ENCODE measurements at regions not wholly inside any gene's neighbourhood (a gene's known extent, or its start where the extent isn't known, plus 50 kb on each side); places are given as distances from the start of the nearest gene placed in this dataset.
"Not testable (repeated sequence)": the region's sequence is repeated elsewhere in the genome, so short reads cannot be mapped to it uniquely, and the experiment has no call there.

GRCh38 chr1:79226963-79227362, 220.4 kb upstream of the ADGRL4 start:
- DNase-seq (ENCODE audit: low spot score), result no peak

- no peak for DNase-seq (ENCODE audit: low spot score)
Observed at GRCh38 chr1:79224537-79224936, 218.0 kb upstream of the ADGRL4 start.

DNA sequence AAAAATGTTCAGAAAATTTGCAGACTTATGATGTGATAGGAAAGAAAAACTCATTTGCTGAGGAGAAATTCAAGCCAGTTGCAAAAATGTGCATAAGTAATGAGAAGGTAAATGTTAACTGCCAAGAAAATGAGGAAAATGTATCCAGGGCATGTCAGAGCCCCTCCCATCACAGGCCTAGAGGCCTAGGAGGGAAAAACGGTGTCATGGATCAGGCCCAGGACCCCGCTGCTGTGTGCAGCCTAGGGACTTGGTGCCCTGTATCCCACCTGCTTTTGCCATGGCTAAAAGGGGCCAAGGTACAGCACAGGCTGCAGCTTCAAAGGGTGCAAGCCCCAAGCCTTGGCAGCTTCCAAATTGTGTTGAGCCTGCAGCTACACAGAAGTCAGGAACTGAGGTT, 214.0 kb upstream of the ADGRL4 start:
- DNase-seq (ENCODE audit: low spot score), result no peak

DNA sequence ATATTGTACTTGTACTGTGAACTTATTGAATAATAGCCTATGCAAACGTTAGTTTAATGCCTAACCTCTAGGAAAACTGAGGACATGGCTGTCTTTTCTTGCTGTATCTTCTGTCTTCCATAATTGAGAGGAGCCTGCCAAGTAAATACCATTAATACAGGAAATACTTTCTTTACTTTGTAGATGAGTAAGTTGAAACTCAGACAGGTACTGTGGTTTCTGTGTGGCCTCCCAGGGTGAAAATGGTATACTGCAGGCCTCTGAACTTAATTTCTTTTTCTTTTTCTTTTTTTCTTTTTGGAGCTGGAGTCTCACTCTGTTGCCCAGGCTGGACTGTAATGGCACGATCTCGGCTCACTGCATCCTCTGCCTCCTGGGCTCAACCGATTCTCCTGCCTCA, 208.8 kb upstream of the ADGRL4 start:
- DNase-seq (ENCODE audit: low spot score), result no peak

DNA sequence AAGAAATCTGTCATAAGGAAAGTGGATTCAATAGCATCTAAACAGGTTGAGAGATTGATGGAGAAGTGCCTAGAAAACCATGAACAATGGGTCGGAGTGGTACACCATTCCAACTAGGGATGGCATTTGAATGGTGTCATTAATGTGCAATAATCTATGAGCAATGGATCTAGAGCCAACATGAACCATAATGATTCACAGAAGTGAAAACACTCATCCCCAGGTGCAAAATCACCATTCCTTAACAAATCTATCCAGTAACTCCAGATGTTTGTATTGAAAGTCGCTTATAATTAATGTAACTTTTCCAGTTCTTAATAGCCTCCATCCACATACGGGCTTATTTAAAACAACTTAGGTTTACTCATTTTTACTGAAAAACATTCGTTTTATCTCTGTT, 201.3 kb upstream of the ADGRL4 start:
- DNase-seq (ENCODE audit: low spot score), result no peak

GRCh38 chr1:79207331-79207730, 200.8 kb upstream of the ADGRL4 start:
- no peak for DNase-seq (ENCODE audit: low spot score)

- no peak for DNase-seq (ENCODE audit: low spot score)
Observed at GRCh38 chr1:79204779-79205479, 198.4 kb upstream of the ADGRL4 start.

DNA sequence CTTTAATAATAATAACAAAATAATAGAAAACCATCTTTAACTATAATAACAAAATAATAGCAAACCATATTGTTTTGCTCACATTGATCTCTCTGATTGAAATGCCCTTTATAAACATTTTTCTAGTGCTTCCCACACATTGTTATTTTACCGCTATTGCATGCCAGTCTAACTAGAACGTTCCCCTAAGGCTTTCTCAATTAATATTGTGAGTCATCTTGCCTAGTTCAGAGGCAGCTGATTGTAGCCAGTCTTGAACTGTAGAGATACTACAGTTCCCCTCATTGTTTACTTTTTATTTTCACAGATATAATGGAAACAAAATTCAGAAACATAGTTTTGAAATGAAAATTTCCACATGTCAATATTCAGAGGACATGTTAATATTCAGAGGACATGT, 192.3 kb upstream of the ADGRL4 start:
- peak; percentile 59 for DNase-seq (ENCODE audit: low spot score)

DNA sequence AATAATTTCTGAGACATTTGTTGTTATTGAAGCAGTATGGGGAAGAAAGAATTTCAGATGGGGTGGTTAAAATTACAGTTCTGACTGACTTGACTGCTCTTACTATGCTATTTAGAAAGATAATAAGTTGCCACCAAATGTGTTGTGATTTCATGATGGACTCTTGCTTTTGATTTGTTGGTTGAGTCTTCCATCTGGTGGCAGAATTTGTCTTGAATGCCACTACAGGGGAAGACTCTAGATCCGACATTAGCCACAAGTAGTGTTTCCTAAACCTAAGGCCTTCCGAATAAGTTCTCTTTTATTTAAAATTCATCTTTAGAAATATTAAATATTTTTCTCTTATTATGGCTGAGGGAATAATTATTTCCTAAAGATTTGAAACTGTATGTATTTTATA, 190.9 kb upstream of the ADGRL4 start:
- DNase-seq (ENCODE audit: low spot score), result peak; percentile 16

DNA sequence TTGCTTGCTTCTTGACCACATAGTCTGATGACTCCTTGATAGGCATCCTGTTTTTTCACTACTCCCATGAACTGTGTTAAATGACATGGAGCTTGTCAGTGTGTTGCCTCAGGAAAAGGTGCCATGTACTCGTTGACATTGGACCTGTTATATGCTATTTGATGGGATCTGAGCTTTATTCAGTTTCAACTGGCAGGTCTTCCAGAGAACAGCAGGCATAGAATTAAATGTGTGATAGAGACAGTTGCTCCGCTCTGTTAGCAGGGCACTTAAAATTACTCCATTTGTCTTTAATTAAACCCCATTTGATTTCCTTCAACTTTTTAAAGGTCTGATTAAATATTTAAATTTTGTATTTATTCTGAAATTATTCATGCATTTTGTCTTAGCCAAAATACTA, 189.7 kb upstream of the ADGRL4 start:
- no peak for DNase-seq (ENCODE audit: low spot score)

DNA sequence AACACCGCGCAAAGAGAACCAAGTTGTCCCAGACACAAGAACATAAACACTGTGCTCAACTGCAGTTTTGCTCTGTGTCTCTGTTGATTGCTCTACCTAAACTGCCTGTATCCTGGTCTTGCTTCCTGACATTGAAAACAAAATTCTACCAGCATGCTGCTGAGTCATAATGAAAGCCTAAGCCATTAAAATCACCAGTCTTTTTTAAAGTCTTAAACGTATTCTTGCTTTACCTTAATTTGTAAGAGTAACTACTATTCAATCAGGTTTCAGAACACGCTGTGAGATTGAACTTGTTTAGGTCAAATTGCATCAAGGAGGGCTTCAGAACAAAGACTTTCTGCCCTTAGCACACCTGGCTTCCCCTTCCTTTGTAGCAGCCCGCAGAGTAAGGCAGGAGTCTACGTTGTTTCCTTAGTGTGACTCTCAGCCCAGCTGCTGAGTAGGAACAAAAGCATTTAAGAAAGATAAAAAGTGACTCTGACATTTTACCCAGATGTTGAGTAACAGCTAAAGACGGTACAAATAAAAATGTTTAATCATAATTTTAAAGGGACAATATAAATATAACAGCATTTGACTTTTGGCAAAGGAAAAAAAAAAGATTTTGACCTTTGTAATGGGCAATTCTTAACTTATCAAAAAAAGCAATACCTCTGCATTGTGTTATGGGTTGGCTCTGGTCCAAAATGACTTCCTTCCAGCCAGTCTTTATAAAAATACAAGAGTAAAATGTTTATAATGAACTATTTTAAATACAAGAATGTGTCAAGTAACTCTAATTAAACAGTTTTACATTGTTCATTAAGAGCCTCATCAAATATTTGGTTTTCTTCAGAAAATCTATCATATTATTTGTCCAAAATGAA, 186.9 kb upstream of the ADGRL4 start:
- peak; percentile 38 for DNase-seq (ENCODE audit: low spot score)

DNA sequence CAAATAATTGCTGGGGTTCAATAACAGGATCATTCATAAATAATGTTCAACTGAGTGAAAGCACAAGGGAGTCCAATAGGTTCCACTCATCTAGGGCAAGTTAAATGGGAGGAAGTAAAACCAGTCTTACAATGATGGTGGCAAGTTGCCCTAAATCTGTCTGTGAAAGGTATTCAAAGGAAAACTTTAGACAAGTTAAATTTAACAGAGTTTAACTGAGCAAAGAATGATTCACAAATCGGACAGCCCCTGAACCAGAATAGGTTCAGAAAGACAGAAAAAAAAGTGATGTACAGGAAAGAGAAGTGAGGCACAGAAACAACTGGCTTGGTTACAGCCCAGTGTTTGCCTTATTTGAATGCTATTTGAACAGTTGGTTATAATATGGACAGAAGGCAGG, 183.5 kb upstream of the ADGRL4 start:
- DNase-seq (ENCODE audit: low spot score), result no peak

- peak; percentile 2 for DNase-seq (ENCODE audit: low spot score)
Observed at GRCh38 chr1:79188337-79188736, 181.8 kb upstream of the ADGRL4 start.

- DNase-seq (ENCODE audit: low spot score), result no peak
Observed at GRCh38 chr1:79186260-79186659, 179.7 kb upstream of the ADGRL4 start.

DNA sequence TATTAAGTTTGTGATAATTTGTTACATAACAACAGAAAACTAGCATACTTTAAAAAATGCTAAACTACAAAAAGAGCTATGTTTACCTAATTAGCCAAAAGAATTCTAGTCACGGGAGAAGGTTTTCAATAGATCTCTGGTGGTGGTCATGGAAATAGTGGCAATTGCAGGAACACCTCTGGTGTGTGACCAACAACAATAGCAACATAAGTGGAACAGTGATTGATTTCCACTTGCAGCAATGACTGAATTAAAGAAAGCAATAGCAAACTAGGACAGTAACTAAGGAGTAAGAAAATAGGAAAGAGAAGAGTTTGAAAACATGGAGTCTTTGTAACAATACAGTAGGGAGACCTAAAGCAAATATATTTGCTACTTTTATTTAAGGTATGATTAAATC, 171.3 kb upstream of the ADGRL4 start:
- no peak for DNase-seq (ENCODE audit: low spot score)

GRCh38 chr1:79161077-79161476, 154.5 kb upstream of the ADGRL4 start:
- peak; percentile 20 for DNase-seq (ENCODE audit: low spot score)

GRCh38 chr1:79155991-79156390, 149.5 kb upstream of the ADGRL4 start:
- no peak for DNase-seq (ENCODE audit: low spot score)

GRCh38 chr1:79151006-79151796, 144.7 kb upstream of the ADGRL4 start:
- DNase-seq (ENCODE audit: low spot score), result no peak

GRCh38 chr1:79150576-79150975, 144.0 kb upstream of the ADGRL4 start:
- DNase-seq (ENCODE audit: low spot score), result no peak

DNA sequence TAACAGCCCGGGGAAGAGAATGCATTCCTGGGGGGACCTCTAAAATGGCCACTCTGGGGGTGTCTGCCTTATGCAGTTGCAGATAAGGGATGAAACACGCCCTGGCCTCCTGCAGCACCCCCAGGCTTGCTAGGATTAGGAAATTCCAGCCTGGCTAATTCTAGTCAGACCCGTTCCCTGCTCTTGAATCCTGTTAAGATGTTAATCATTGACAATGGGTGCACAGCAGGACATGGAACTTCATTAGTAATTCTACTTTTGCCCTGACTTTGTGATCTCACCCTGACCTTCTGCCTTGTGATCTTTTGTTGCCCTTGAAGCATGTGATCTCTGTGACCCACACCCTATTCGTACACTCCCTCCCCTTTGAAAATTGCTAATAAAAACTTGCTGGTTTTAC, 131.7 kb upstream of the ADGRL4 start:
- DNase-seq (ENCODE audit: low spot score), result not testable (repeated sequence)

- DNase-seq (ENCODE audit: low spot score), result no peak
Observed at GRCh38 chr1:79133774-79134364, 127.3 kb upstream of the ADGRL4 start.

- no peak for DNase-seq (ENCODE audit: low spot score)
Observed at GRCh38 chr1:79131626-79132025, 125.1 kb upstream of the ADGRL4 start.
